Hematopoietic multipotent progenitor cell treated with erythropoietin and hydrocortisone succinate and interleukin-3 and kit ligand, for 15 days (in vitro differentiated cells): ENCODE measurements at regions not wholly inside any gene's neighbourhood (a gene's known extent, or its start where the extent isn't known, plus 50 kb on each side); places are given as distances from the start of the nearest gene placed in this dataset.

ENCODE experiments used
- DNase-seq: peaks from one replicate; pipeline ENCODE4 v3.0.0-alpha.2; 2015; ENCODE audit warnings: low spot score

GRCh38 chr13:105047676-105048295 lies 1487.7 kb downstream of the EFNB2 start:
- no peak for DNase-seq

GRCh38 chr13:105037110-105037509 lies 1498.4 kb downstream of the EFNB2 start:
- no peak for DNase-seq

- no peak for DNase-seq
These were observed 1500.4 kb downstream of the EFNB2 start for GRCh38 chr13:105035092-105035491.

GRCh38 chr13:105033999-105034398 lies 1501.5 kb downstream of the EFNB2 start:
- DNase-seq: no peak

GRCh38 chr13:105031306-105031705 lies 1504.2 kb downstream of the EFNB2 start:
- DNase-seq: no peak

- DNase-seq: no peak
These were observed 1504.6 kb downstream of the EFNB2 start for GRCh38 chr13:105030851-105031250.

- no peak for DNase-seq
These were observed 1516.4 kb downstream of the EFNB2 start for GRCh38 chr13:105019073-105019472.

GRCh38 chr13:105016266-105016665 lies 1519.2 kb downstream of the EFNB2 start:
- no peak for DNase-seq

- DNase-seq: no peak
These were observed 1526.9 kb downstream of the EFNB2 start for GRCh38 chr13:105008604-105009003.

- DNase-seq: no peak
These were observed 1528.2 kb downstream of the EFNB2 start for GRCh38 chr13:105007166-105007808.

GRCh38 chr13:104996022-104996421 lies 1539.4 kb downstream of the EFNB2 start:
- DNase-seq: no peak

- no peak for DNase-seq
These were observed 1541.8 kb downstream of the EFNB2 start for GRCh38 chr13:104993708-104994107.

GRCh38 chr13:104987621-104988020 lies 1547.8 kb downstream of the EFNB2 start:
- DNase-seq: no peak

GRCh38 chr13:104984296-104984818 lies 1551.1 kb downstream of the EFNB2 start:
- no peak for DNase-seq

- DNase-seq: no peak
These were observed 1551.9 kb downstream of the EFNB2 start for GRCh38 chr13:104983601-104984000.

- DNase-seq: no peak
These were observed 1554.9 kb downstream of the EFNB2 start for GRCh38 chr13:104980586-104980985.

- DNase-seq: no peak
These were observed 1556.0 kb downstream of the EFNB2 start for GRCh38 chr13:104979281-104980030.

- no peak for DNase-seq
These were observed 1558.5 kb downstream of the EFNB2 start for GRCh38 chr13:104976986-104977385.

- DNase-seq: no peak
These were observed 1560.2 kb downstream of the EFNB2 start for GRCh38 chr13:104975272-104975671.

GRCh38 chr13:104968876-104969275 lies 1566.6 kb downstream of the EFNB2 start:
- no peak for DNase-seq

GRCh38 chr13:104967836-104968630 lies 1567.4 kb downstream of the EFNB2 start:
- no peak for DNase-seq

GRCh38 chr13:104967376-104967775 lies 1568.1 kb downstream of the EFNB2 start:
- DNase-seq: no peak
